ENCODE measurements at regions not wholly inside any gene's neighbourhood (a gene's known extent, or its start where the extent isn't known, plus 50 kb on each side); places are given as distances from the start of the nearest gene placed in this dataset.

DNA sequence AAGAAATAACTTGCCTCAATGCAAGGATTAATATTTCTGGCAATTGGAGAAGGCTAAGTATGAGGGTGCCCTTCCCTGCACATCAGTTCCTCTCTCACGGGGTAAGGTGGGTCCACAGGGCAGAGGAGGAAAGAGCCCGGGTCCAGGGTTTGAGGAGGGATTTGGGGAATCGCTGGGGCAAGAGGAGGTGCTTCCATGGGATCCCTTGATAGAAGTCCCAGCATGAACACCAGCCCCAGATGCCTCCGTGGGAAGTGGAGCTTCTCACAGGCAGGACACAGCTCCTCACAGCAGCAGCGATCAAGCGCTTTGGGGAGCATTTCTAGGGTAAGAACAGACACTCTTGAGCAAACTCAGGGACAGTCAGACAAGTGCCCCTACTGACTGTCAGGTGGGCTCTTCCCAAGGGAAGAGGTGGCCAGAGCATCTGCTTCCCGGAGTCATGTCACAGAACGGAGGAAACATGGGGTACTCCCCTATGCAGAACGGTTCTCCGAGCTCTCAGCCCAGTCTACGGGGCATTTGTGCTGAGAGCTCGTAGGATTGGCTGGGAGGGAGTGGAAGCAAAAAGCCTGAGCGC is 218.9 kb upstream of the ARL4C start:
- FAIRE-seq (no peak), DNase-seq (ENCODE audit: insufficient read length, low spot score) (no peak)
- TF ChIP-seq, protein P1, sequence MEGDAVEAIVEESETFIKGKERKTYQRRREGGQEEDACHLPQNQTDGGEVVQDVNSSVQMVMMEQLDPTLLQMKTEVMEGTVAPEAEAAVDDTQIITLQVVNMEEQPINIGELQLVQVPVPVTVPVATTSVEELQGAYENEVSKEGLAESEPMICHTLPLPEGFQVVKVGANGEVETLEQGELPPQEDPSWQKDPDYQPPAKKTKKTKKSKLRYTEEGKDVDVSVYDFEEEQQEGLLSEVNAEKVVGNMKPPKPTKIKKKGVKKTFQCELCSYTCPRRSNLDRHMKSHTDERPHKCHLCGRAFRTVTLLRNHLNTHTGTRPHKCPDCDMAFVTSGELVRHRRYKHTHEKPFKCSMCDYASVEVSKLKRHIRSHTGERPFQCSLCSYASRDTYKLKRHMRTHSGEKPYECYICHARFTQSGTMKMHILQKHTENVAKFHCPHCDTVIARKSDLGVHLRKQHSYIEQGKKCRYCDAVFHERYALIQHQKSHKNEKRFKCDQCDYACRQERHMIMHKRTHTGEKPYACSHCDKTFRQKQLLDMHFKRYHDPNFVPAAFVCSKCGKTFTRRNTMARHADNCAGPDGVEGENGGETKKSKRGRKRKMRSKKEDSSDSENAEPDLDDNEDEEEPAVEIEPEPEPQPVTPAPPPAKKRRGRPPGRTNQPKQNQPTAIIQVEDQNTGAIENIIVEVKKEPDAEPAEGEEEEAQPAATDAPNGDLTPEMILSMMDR (IDR thresholded peaks at IDR 0.05; ENCODE audit: insufficient read depth, missing control alignments) = no peak

DNA sequence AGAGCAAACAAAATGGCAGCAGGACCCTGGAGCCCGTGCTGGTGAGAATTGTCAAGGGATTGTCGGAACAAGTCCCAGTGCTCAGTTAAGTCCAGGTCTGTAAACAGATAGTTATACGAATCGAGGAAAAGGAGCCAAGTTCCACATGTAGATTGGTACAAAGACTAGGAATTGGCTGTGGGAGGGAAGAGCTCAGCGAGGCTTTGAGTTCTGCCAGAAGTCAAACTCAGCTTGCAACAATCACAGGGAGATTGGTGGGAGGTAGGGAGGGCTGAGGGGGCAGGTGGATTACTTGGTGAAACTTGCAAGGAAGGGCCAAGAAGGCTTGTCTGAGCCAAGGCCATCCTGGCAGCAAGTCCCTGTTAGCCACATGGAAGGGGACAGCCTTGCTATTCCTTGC is 217.8 kb upstream of the ARL4C start:
- no peak for DNase-seq (ENCODE audit: insufficient read length, low spot score)
- FAIRE-seq = no peak
- TF ChIP-seq, protein P1 (IDR thresholded peaks at IDR 0.05; ENCODE audit: insufficient read depth, missing control alignments) = no peak

DNA sequence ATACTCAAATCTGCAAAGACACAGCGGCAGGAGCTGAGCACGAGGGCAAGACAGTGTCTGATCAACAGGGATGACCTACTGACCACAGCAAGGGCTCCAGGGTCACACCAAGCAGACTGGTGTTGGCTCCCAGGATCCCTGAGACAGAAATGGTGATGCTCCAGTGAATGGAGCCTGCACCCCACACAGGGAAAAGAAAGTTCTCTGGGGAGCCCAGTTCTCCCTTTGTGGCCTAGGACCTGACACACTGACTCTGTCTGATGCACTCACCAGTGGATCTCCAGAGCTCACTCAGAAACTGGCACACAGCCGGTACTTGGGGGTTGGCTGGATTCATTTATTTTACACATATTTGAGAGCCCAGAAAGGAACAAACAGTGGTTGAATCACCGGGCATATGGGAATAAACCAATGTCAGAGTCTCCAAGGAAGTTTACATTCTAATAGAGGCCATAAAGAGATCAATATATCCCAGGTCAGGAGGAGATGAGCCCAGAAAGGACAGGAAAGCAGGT is 215.6 kb upstream of the ARL4C start:
- no peak for DNase-seq (ENCODE audit: insufficient read length, low spot score)
- no peak for FAIRE-seq
- TF ChIP-seq, protein P1 (IDR thresholded peaks at IDR 0.05; ENCODE audit: insufficient read depth, missing control alignments) = no peak

DNA sequence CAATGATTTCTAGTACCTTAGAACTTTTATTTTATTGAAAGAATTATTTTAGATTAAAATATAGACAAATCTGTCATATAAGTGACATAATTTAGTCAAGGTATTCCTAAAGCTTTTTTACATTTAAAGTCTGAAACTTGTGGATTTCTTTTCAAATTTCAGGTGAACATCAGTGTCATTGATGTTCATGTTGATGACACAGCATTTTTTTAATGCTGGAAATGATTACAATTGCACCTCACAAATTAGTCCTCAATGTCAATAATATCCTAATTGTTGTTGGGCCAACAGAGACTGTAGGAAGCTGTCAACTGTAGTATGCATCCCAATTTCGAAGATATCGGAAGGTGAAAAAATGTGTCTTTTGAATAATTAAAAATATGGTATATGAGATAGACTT is 214.4 kb upstream of the ARL4C start:
- DNase-seq (ENCODE audit: insufficient read length, low spot score) (no peak), FAIRE-seq (no peak)
- TF ChIP-seq, protein P1 (IDR thresholded peaks at IDR 0.05; ENCODE audit: insufficient read depth, missing control alignments) = no peak

DNA sequence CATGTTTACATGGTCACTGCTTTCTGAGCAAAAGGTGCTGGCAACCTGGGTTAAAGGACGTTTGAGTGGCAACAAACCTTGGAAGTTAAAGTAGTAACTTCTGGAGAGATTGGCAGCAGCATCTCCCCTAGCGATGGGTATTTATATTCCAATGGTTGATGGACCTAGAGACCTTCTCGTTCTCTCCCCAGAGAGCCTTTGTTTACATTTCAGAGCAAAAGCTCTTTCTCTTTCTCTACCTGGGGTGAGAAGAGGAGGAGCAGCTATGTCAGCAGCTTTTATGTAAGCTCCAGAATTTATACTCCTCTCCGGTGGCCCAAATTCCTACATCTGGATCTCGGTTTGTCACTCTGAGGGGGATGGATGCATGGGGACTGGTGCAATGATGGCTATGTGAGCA is 213.7 kb upstream of the ARL4C start:
- FAIRE-seq = no peak
- DNase-seq (ENCODE audit: insufficient read length, low spot score) = no peak
- TF ChIP-seq, protein P1 (IDR thresholded peaks at IDR 0.05; ENCODE audit: insufficient read depth, missing control alignments) = no peak

DNA sequence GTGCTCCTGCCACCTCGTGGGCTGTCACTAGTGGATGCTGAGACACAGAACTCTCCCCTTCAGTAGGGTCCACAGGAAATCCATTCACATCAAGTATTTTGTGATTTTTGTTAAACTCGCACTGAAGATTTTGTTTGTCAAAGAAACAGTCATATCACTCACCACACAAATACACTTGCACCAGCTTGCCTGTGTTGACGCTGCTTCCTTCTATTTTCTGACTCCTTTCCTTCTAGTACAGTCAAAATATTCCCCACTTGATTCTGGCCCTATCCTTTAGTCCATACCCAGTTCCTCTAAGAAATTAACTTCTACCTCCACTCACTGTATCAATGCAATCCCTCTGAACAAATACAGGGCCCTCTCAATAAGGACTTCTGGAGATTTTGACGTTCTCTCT is 213.2 kb upstream of the ARL4C start:
- DNase-seq (ENCODE audit: insufficient read length, low spot score) (no peak), FAIRE-seq (no peak)
- TF ChIP-seq, protein P1 (IDR thresholded peaks at IDR 0.05; ENCODE audit: insufficient read depth, missing control alignments) = no peak

DNA sequence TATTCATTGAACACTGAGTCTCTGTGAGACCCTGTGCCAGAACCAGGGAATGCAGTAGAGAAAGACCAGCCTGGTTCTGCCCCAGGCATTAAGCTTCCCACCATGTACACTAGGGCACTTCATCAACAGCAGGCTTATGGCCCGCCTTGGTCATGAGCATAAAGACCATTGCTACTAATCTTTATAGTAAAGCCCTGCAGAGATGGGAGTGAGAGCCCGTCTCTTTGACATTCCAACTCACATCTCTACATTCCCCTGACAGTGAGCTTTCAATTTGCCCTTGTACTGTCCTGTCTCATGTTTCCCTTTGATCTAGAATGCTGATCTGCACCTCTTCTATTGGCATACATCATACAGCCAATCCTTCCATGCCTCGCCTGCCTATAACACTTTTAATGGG is 211.8 kb upstream of the ARL4C start:
- no peak for DNase-seq (ENCODE audit: insufficient read length, low spot score)
- no peak for FAIRE-seq
- TF ChIP-seq, protein P1 (IDR thresholded peaks at IDR 0.05; ENCODE audit: insufficient read depth, missing control alignments) = no peak
